IgD-negative memory B cell (primary cell): ENCODE measurements at regions not wholly inside any gene's neighbourhood (a gene's known extent, or its start where the extent isn't known, plus 50 kb on each side); places are given as distances from the start of the nearest gene placed in this dataset.

Experiments used
- H3K27ac Mint-ChIP-seq, 3 donors: one replicate each; pipeline ENCODE4 v1.8.0; 2020 to 2022; ENCODE audit warnings: mild to moderate bottlenecking in 3 of 3, mixed read lengths in 3 of 3, moderate library complexity in 1 of 3
- H3K27me3 Mint-ChIP-seq: one replicate; pipeline ENCODE4 v1.8.0; 2021; ENCODE audit warnings: mixed read lengths
- H3K36me3 Mint-ChIP-seq: one replicate; pipeline ENCODE4 v1.8.0; 2020; ENCODE audit warnings: mild to moderate bottlenecking, mixed read lengths
- H3K4me1 Mint-ChIP-seq, 3 donors: one replicate each; pipeline ENCODE4 v1.8.0; 2020 to 2022; ENCODE audit warnings: mixed read lengths in 3 of 3, mild to moderate bottlenecking in 1 of 3
- H3K4me3 Mint-ChIP-seq, 4 donors: one replicate each; pipeline ENCODE4 v1.8.0; 2020 to 2022; ENCODE audit warnings: mild to moderate bottlenecking in 4 of 4, mixed read lengths in 4 of 4, moderate library complexity in 3 of 4
- H3K9me3 Mint-ChIP-seq, 3 donors: one replicate each; pipeline ENCODE4 v1.8.0; 2020 to 2021; ENCODE audit warnings: mixed read lengths in 3 of 3, mild to moderate bottlenecking in 1 of 3

- Mint-ChIP-seq H3K4me3 (no peak overlapping the region), H3K27me3 (no peaks in the 10 kb centered on the region), H3K27ac (no peak overlapping the region), H3K9me3 (peaks cover 0 to 8% (median 0%) of the 10 kb centered on the region in 3 donors), H3K4me1 (no peaks in the 10 kb centered on the region), H3K36me3 (no peaks in the 10 kb centered on the region)
These were observed 793.1 kb downstream of the DTWD2 start for GRCh38 chr5:118195211-118195610.

GRCh38 chr5:118193194-118193905, 795.0 kb downstream of the DTWD2 start:
- Mint-ChIP-seq H3K9me3 (peaks cover 0 to 8% (median 0%) of the 10 kb centered on the region in 3 donors), H3K36me3 (no peaks in the 10 kb centered on the region), H3K4me3 (no peak overlapping the region), H3K4me1 (no peaks in the 10 kb centered on the region), H3K27ac (no peak overlapping the region), H3K27me3 (no peaks in the 10 kb centered on the region)

- no peaks in the 10 kb centered on the region for H3K4me1 Mint-ChIP-seq
- no peak overlapping the region for H3K27ac Mint-ChIP-seq
- H3K9me3 Mint-ChIP-seq, result no peaks in the 10 kb centered on the region
- H3K4me3 Mint-ChIP-seq, result no peak overlapping the region
- H3K27me3 Mint-ChIP-seq, result no peaks in the 10 kb centered on the region
- no peaks in the 10 kb centered on the region for H3K36me3 Mint-ChIP-seq
These were observed 803.3 kb downstream of the DTWD2 start for GRCh38 chr5:118185018-118185417.

DNA sequence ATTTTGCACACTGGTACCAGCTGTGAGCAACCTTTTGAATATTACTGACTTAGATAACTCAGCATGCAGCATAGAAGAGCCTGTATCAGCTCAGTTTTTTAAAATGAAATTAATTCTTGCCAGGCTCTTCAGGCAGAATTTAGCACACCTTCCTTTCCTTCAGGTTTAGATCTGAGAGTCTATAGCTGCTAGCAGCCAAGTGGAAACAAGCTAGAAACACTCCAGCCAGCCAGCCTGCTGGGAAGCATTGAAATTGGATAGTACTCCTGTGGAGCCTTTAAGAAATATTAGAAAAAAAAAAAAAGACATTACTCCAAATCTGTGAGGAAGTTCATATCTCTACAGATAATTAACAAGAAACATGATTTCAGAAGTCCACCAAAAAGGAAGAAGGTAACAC, 812.2 kb downstream of the DTWD2 start:
- Mint-ChIP-seq H3K27ac (no peak overlapping the region), H3K36me3 (no peaks in the 10 kb centered on the region), H3K9me3 (peaks cover 0 to 7% (median 0%) of the 10 kb centered on the region in 3 donors), H3K4me3 (no peak overlapping the region), H3K4me1 (peaks cover 0 to 2% (median 0%) of the 10 kb centered on the region in 3 donors), H3K27me3 (no peaks in the 10 kb centered on the region)

DNA sequence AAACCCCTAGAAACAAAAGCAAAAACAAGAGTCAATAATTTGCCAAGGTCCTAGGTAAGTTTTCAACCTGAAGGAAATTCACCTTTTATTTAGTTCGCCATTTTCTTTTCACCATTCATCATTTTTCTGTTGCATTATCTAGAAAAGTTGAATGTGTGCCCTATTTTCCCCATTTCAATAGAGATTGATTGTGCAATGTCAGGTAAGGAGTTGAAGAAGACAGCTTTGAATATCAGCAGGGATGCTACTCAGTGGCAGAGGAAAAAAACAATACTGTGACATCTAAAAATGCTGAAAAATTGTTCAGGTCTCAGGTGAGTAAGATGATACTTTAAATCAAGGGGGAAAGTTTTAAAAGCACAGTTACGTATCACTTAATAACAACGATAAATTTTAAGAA, 813.7 kb downstream of the DTWD2 start:
- no peak overlapping the region for H3K4me3 Mint-ChIP-seq
- H3K36me3 Mint-ChIP-seq, result no peaks in the 10 kb centered on the region
- H3K27ac Mint-ChIP-seq, result no peak overlapping the region
- H3K9me3 Mint-ChIP-seq, result peaks cover 0 to 6% (median 0%) of the 10 kb centered on the region in 3 donors
- no peaks in the 10 kb centered on the region for H3K27me3 Mint-ChIP-seq
- peaks cover 0 to 2% (median 0%) of the 10 kb centered on the region in 3 donors for H3K4me1 Mint-ChIP-seq

- H3K27me3 Mint-ChIP-seq, result no peaks in the 10 kb centered on the region
- peaks cover 0 to 2% (median 0%) of the 10 kb centered on the region in 3 donors for H3K4me1 Mint-ChIP-seq
- H3K4me3 Mint-ChIP-seq, result no peak overlapping the region
- H3K36me3 Mint-ChIP-seq, result no peaks in the 10 kb centered on the region
- peaks cover 0 to 2% (median 0%) of the 10 kb centered on the region in 3 donors for H3K9me3 Mint-ChIP-seq
- no peak overlapping the region for H3K27ac Mint-ChIP-seq
These were observed 815.0 kb downstream of the DTWD2 start for GRCh38 chr5:118173340-118173739.

DNA sequence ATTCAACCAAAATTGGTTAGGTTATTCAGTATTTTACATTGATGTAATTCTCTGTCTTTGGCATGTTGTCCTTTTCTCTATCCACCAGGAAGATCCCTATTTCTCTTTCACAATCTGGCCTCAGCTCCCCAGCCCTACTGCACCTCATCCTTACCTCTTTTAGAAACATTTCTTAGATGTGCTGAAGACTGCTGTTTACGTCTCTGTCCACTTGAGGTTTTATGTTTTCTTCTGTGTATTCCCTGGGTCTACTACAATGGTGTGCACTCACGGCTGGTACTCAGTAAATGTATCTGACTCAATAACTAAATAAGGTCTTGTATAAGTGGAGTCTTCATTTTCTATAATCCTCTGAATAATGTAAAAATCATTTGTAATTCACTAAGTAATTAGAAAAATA, 822.7 kb downstream of the DTWD2 start:
- no peaks in the 10 kb centered on the region for H3K4me1 Mint-ChIP-seq
- no peaks in the 10 kb centered on the region for H3K36me3 Mint-ChIP-seq

DNA sequence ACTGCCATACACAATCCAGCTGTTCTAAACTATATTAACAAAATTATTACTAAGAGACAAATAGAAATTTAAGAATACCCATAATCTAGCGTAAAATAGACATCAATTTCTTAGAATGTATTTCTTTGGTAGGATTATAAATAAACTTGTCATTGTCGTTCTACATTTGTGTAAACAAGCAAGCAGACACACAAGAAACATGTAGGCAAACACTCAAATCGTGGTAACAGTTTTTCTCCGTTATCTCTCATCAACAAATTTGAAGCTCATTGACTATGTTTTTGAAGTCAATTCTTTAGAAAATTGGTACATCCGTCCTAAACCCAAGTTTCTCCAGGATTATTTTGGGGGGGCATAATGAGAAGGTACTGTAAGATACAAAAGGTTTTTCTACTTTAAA, 832.2 kb downstream of the DTWD2 start:
- Mint-ChIP-seq H3K27me3 (no peaks in the 10 kb centered on the region), H3K36me3 (no peaks in the 10 kb centered on the region), H3K9me3 (peaks cover 0 to 4% (median 2%) of the 10 kb centered on the region in 3 donors), H3K27ac (no peak overlapping the region), H3K4me3 (no peak overlapping the region), H3K4me1 (no peaks in the 10 kb centered on the region)

More for the DNA sequence above, 822.7 kb downstream of the DTWD2 start:
- H3K27ac Mint-ChIP-seq, result no peak overlapping the region
- H3K27me3 Mint-ChIP-seq, result no peaks in the 10 kb centered on the region
- H3K4me3 Mint-ChIP-seq, result no peak overlapping the region
- no peaks in the 10 kb centered on the region for H3K9me3 Mint-ChIP-seq

DNA sequence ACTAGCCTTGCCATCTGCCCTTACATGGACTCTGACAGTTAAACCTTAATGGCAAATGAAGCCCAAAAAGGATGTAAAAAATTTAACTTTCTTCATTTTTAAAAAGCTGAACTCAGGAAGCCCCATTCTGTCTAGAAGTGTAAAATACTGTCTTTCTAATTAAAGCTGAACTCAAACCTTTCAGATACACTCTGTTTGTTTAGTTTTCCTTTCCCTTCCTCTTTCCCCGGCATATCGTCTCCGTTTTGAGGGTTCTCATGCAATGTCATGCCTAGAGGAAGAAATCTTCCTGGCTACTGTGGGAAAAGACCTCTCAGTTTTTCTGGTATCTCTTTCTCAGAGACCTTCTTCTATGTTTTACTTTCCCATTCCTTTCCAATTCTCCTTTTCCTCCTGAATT, 841.5 kb downstream of the DTWD2 start:
- no peaks in the 10 kb centered on the region for H3K27me3 Mint-ChIP-seq
- no peak overlapping the region for H3K4me3 Mint-ChIP-seq
- H3K4me1 Mint-ChIP-seq, result no peaks in the 10 kb centered on the region
- no peaks in the 10 kb centered on the region for H3K36me3 Mint-ChIP-seq
- H3K9me3 Mint-ChIP-seq, result peaks cover 2 to 7% (median 2%) of the 10 kb centered on the region in 3 donors
- H3K27ac Mint-ChIP-seq, result no peak overlapping the region

- Mint-ChIP-seq H3K4me3 (no peak overlapping the region), H3K27me3 (no peaks in the 10 kb centered on the region)
These were observed 843.8 kb downstream of the DTWD2 start for GRCh38 chr5:118144540-118144939.

GRCh38 chr5:118139361-118139760, 849.0 kb downstream of the DTWD2 start:
- Mint-ChIP-seq H3K9me3 (no peaks in the 10 kb centered on the region), H3K4me1 (no peaks in the 10 kb centered on the region), H3K27ac (no peak overlapping the region), H3K4me3 (no peak overlapping the region), H3K36me3 (peaks cover 2% of the 10 kb centered on the region), H3K27me3 (no peaks in the 10 kb centered on the region)

More at GRCh38 chr5:118144540-118144939, 843.8 kb downstream of the DTWD2 start:
- H3K9me3 Mint-ChIP-seq, result peaks cover 0 to 7% (median 2%) of the 10 kb centered on the region in 3 donors
- no peaks in the 10 kb centered on the region for H3K36me3 Mint-ChIP-seq
- no peaks in the 10 kb centered on the region for H3K4me1 Mint-ChIP-seq
- no peak overlapping the region for H3K27ac Mint-ChIP-seq

GRCh38 chr5:118126159-118126558, 862.2 kb downstream of the DTWD2 start:
- Mint-ChIP-seq H3K36me3 (no peaks in the 10 kb centered on the region), H3K27me3 (peaks cover 1% of the 10 kb centered on the region), H3K4me1 (no peaks in the 10 kb centered on the region), H3K9me3 (peaks cover 0 to 2% (median 1%) of the 10 kb centered on the region in 3 donors), H3K4me3 (no peak overlapping the region), H3K27ac (no peak overlapping the region)

GRCh38 chr5:118125687-118126086, 862.7 kb downstream of the DTWD2 start:
- Mint-ChIP-seq H3K4me1 (no peaks in the 10 kb centered on the region), H3K9me3 (peaks cover 0 to 2% (median 1%) of the 10 kb centered on the region in 3 donors), H3K36me3 (no peaks in the 10 kb centered on the region), H3K27ac (no peak overlapping the region), H3K27me3 (peaks cover 1% of the 10 kb centered on the region), H3K4me3 (no peak overlapping the region)

DNA sequence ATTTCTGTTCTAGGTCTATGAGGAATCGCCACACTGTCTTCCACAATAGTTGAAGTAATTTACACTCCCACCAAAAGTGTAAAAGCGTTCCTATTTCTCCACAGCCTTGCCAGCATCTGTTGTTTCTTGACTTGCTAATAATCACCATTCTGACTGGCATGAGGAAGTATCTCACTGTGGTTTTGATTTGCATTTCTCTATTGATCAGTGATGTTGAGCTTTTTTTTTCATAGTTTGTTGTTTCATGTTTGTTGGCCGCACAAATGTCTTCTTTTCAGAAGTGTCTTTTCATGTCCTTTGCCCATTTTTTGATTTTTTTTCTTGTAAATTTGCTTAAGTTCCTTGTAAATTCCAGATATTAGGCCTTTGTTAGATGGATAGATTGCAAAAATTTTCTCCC, 867.1 kb downstream of the DTWD2 start:
- no peak overlapping the region for H3K27ac Mint-ChIP-seq
- H3K4me1 Mint-ChIP-seq, result no peaks in the 10 kb centered on the region
- H3K4me3 Mint-ChIP-seq, result no peak overlapping the region
- H3K9me3 Mint-ChIP-seq, result peaks cover 0 to 3% (median 2%) of the 10 kb centered on the region in 3 donors
- H3K36me3 Mint-ChIP-seq, result no peaks in the 10 kb centered on the region
- peaks cover 1% of the 10 kb centered on the region for H3K27me3 Mint-ChIP-seq

DNA sequence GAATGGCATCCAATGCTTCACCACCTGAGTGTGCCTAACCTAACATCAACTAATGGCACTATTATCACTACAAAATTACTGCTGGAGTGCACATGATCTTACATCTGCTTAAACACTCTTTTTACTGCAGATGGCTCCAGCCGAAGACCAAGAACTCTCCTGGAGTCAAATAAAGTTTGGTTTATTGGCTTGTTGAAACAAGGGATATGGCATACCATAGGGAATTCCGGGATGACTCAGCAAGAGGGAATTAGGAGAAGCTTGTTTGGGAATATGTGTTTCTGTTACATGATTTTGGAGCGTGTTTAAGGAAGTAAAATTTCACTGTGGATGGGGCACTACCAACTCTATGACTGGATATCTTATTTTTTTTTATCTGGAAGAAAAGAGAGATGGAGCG, 872.6 kb downstream of the DTWD2 start:
- H3K4me3 Mint-ChIP-seq, result no peak overlapping the region
- H3K36me3 Mint-ChIP-seq, result no peaks in the 10 kb centered on the region
- H3K4me1 Mint-ChIP-seq, result no peaks in the 10 kb centered on the region
- peaks cover 0 to 8% (median 2%) of the 10 kb centered on the region in 3 donors for H3K9me3 Mint-ChIP-seq
- no peak overlapping the region for H3K27ac Mint-ChIP-seq
- no peaks in the 10 kb centered on the region for H3K27me3 Mint-ChIP-seq

DNA sequence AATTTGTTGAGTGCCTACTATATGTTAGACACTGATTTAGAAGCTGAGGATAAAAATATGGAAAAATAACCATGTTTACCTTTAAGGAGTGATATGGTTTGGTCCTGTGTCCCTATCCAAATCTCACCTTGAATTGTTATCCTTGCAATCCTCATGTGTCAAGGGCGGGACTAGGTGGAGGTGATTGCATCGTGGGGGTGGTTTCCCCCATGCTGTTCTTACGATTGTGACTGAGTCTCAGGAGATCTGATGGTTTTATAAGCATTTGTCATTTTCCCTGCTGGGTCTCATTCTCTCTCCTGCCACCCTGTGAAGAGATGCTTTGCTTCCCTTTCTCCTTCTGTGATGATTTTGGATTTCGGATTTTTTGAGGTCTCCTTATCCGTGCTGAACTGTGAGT, 876.4 kb downstream of the DTWD2 start:
- Mint-ChIP-seq H3K36me3 (no peaks in the 10 kb centered on the region), H3K9me3 (peaks cover 0 to 6% (median 2%) of the 10 kb centered on the region in 3 donors)

More for the DNA sequence above, 876.4 kb downstream of the DTWD2 start:
- Mint-ChIP-seq H3K4me3 (no peak overlapping the region), H3K4me1 (no peaks in the 10 kb centered on the region), H3K27ac (no peak overlapping the region), H3K27me3 (no peaks in the 10 kb centered on the region)
